ENCODE measurements at regions not wholly inside any gene's neighbourhood (a gene's known extent, or its start where the extent isn't known, plus 50 kb on each side); places are given as distances from the start of the nearest gene placed in this dataset.

- intact Hi-C loops (cut with DNase I; ENCODE audit: low total_unique reads), result no loop called here
- WGBS, 5 donors, result 59 to 78% (median 74%) methylated on average over 4 of the region's 4 CpGs
- Histone ChIP-seq H3K4me3 (no peak overlapping the region), H3K27ac (no peak overlapping the region), H3K4me1 (no peaks in the 10 kb centered on the region), H3K9me3 (no peaks in the 10 kb centered on the region), H3K27me3 (peaks cover 0 to 3% (median 0%) of the 10 kb centered on the region in 3 donors), H3K36me3 (no peaks in the 10 kb centered on the region)
- DNase-seq, result no peak
- TF ChIP-seq EP300 (IDR thresholded peaks at IDR 0.05) (no peak), POLR2A (IDR thresholded peaks at IDR 0.05) (no peak), POLR2AphosphoS5 (IDR thresholded peaks at IDR 0.05) (no peak)
- TF ChIP-seq, protein P1, sequence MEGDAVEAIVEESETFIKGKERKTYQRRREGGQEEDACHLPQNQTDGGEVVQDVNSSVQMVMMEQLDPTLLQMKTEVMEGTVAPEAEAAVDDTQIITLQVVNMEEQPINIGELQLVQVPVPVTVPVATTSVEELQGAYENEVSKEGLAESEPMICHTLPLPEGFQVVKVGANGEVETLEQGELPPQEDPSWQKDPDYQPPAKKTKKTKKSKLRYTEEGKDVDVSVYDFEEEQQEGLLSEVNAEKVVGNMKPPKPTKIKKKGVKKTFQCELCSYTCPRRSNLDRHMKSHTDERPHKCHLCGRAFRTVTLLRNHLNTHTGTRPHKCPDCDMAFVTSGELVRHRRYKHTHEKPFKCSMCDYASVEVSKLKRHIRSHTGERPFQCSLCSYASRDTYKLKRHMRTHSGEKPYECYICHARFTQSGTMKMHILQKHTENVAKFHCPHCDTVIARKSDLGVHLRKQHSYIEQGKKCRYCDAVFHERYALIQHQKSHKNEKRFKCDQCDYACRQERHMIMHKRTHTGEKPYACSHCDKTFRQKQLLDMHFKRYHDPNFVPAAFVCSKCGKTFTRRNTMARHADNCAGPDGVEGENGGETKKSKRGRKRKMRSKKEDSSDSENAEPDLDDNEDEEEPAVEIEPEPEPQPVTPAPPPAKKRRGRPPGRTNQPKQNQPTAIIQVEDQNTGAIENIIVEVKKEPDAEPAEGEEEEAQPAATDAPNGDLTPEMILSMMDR (IDR thresholded peaks at IDR 0.05), result no peak
Observed at GRCh38 chr12:119255314-119255713, 76.6 kb downstream of the HSPB8 start.

DNA sequence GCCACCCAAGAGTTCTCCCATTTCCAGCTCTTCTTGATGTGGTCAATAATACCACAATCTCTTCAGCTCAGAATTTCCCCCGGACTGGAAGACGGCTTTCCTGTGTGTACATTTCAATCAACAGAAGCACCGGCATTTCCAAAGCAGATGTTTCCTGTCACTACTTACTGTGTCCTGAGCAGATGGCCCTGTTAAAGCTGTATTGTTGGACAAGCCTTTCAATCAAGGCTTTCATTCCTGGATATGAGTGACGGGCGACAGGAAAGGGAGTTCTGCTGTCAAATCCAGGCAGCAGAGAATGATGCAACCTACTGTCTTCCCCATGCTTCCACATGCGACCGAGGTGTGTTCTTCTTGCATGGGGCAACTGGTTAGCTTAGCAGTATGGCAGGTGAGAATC is 76.4 kb upstream of the CCDC60 start:
- DNase-seq, result peak in 1 of 2 donors; percentile 47
- Histone ChIP-seq H3K36me3 (no peaks in the 10 kb centered on the region), H3K4me1 (no peaks in the 10 kb centered on the region), H3K27me3 (peaks cover 0 to 3% (median 0%) of the 10 kb centered on the region in 3 donors), H3K27ac (no peak overlapping the region), H3K4me3 (no peak overlapping the region), H3K9me3 (peaks cover 0 to 6% (median 2%) of the 10 kb centered on the region in 4 donors)
- TF ChIP-seq EP300 (IDR thresholded peaks at IDR 0.05) (no peak), POLR2AphosphoS5 (IDR thresholded peaks at IDR 0.05) (no peak), POLR2A (IDR thresholded peaks at IDR 0.05) (no peak)
- TF ChIP-seq, protein P1 (IDR thresholded peaks at IDR 0.05), result no peak
- intact Hi-C loops (cut with DNase I; ENCODE audit: low total_unique reads), result no loop called here
- 42 to 56% (median 43%) methylated on average over 7 of the region's 7 CpGs for WGBS, 5 donors

- WGBS, 5 donors, result 67 to 84% (median 73%) methylated on average over 4 of the region's 4 CpGs
- intact Hi-C loops (cut with DNase I; ENCODE audit: low total_unique reads), result no loop called here
- DNase-seq, result no peak
Observed at GRCh38 chr12:119258556-119258955, 76.0 kb upstream of the CCDC60 start.

GRCh38 chr12:119259484-119259883 is 75.0 kb upstream of the CCDC60 start:
- H3K4me3 ChIP-seq, result no peak overlapping the region
- intact Hi-C loops (cut with DNase I; ENCODE audit: low total_unique reads), result no loop called here
- H3K27me3 ChIP-seq, result peaks cover 0 to 3% (median 0%) of the 10 kb centered on the region in 3 donors
- H3K4me1 ChIP-seq, result no peaks in the 10 kb centered on the region
- 25 to 46% (median 30%) methylated on average over 4 of the region's 4 CpGs for WGBS, 5 donors
- DNase-seq, result peak in 1 of 2 donors; percentile 11
- no peaks in the 10 kb centered on the region for H3K36me3 ChIP-seq
- TF ChIP-seq, protein P1 (IDR thresholded peaks at IDR 0.05), result no peak
- TF ChIP-seq POLR2AphosphoS5 (IDR thresholded peaks at IDR 0.05) (no peak), EP300 (IDR thresholded peaks at IDR 0.05) (no peak), POLR2A (IDR thresholded peaks at IDR 0.05) (no peak)
- no peak overlapping the region for H3K27ac ChIP-seq
- H3K9me3 ChIP-seq, result peaks cover 0 to 6% (median 2%) of the 10 kb centered on the region in 4 donors

More at GRCh38 chr12:119258556-119258955, 76.0 kb upstream of the CCDC60 start:
- H3K36me3 ChIP-seq, result no peaks in the 10 kb centered on the region
- H3K27ac ChIP-seq, result no peak overlapping the region
- peaks cover 0 to 3% (median 0%) of the 10 kb centered on the region in 3 donors for H3K27me3 ChIP-seq
- H3K4me1 ChIP-seq, result no peaks in the 10 kb centered on the region
- peaks cover 0 to 6% (median 2%) of the 10 kb centered on the region in 4 donors for H3K9me3 ChIP-seq
- H3K4me3 ChIP-seq, result no peak overlapping the region
- TF ChIP-seq POLR2AphosphoS5 (IDR thresholded peaks at IDR 0.05) (no peak), EP300 (IDR thresholded peaks at IDR 0.05) (no peak), POLR2A (IDR thresholded peaks at IDR 0.05) (no peak)
- TF ChIP-seq, protein P1 (IDR thresholded peaks at IDR 0.05), result no peak

Data from stomach (tissue), 8 donors.